SK-N-MC (cell line): ENCODE measurements at regions not wholly inside any gene's neighbourhood (a gene's known extent, or its start where the extent isn't known, plus 50 kb on each side); places are given as distances from the start of the nearest gene placed in this dataset.

Source experiments
- EZH2 ChIP-seq: fragments of 200-600 bp; sonication (generic); IDR thresholded peaks from one replicate; pipeline ENCODE4 v1.6.1; 2017; ENCODE audit warnings: antibody characterized with exemption
- FOXP2 ChIP-seq: optimal IDR thresholded peaks from 2 replicates; pipeline ENCODE3; 2011; ENCODE audit warnings: mild to moderate bottlenecking, moderate library complexity; ENCODE audit not compliant: insufficient read depth; ENCODE audit errors: extremely low read length, control extremely low read depth
- POLR2AphosphoS5 ChIP-seq: IDR thresholded peaks from 2 replicates; pipeline ENCODE4 v1.6.1; 2012; ENCODE audit warnings: mild to moderate bottlenecking, low read depth, low read length, borderline replicate concordance

DNA sequence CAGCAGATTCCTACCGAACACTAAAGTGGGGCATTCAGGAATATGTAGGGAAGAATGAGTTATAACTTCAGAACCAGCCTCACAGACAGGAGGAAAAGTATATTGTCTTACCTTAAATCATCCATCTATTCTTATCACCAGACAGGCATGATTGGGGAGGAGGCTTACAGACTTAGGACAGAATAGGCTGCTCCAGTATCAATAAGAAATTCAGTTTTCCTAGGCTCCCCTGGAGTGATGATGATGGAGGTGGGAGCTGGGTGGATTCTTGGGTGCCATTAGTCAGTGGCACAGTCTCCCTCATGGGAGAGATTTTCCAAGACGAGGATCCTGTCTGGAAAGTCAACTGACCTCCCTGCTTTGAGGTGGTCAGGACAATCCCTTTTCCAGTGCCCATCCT, 225.0 kb downstream of the AASDHPPT start:
- TF ChIP-seq POLR2AphosphoS5 (no peak), EZH2 (no peak), FOXP2 (no peak)
